H1 (cell line): ENCODE measurements at regions not wholly inside any gene's neighbourhood (a gene's known extent, or its start where the extent isn't known, plus 50 kb on each side); places are given as distances from the start of the nearest gene placed in this dataset.

Source experiments
- CTCF ChIA-PET: fragments of 300-600 bp; sonication (Branson Sonifier 250); formaldehyde crosslinking; loops from one replicate; lab custom pipeline; 2021; ENCODE audit not compliant: partially characterized antibody; lab: Charles Lee
- POLR2A ChIA-PET: fragments of 300-600 bp; sonication (Branson Sonifier 250); formaldehyde crosslinking; loops from one replicate; lab custom pipeline; 2021; ENCODE audit warnings: inconsistent platforms; ENCODE audit not compliant: partially characterized antibody; lab: Charles Lee
- DNase-seq, 2 experiments: peaks; one replicate each; pipeline versions ENCODE4 v3.0.0 to v3.0.0-alpha.2; 2010 to 2022; ENCODE audit warnings: low spot score in 2 of 2, low read depth in 1 of 2, mixed read lengths in 1 of 2
- FAIRE-seq: peaks from 2 replicates; lab custom pipeline; 2011; peaks lifted over from hg19 to GRCh38; lab: Jason Lieb, UNC
- H2AFZ ChIP-seq: 2 replicates; pipeline ENCODE4 v1.8.1; 2012; ENCODE audit warnings: low read length, inconsistent platforms
- H2AK5ac ChIP-seq: 2 replicates; pipeline ENCODE4 v1.6.1; 2013; ENCODE audit warnings: low read depth, low read length
- H2BK120ac ChIP-seq: replicated peaks from 2 replicates; pipeline ENCODE3; 2013; ENCODE audit warnings: low read depth, low read length, inconsistent platforms
- H2BK12ac ChIP-seq: 2 replicates; pipeline ENCODE4 v1.6.1; 2013; ENCODE audit warnings: low read depth, low read length
- H2BK15ac ChIP-seq: 2 replicates; pipeline ENCODE4 v1.6.1; 2013; ENCODE audit warnings: low read length
- H2BK20ac ChIP-seq: 2 replicates; pipeline ENCODE4 v1.6.1; 2013; ENCODE audit warnings: low read length
- H2BK5ac ChIP-seq: 2 replicates; pipeline ENCODE4 v1.6.1; 2013; ENCODE audit warnings: low read depth, low read length
- H3K14ac ChIP-seq: 2 replicates; pipeline ENCODE4 v1.6.1; 2013; ENCODE audit warnings: inconsistent platforms; ENCODE audit not compliant: insufficient read length
- H3K18ac ChIP-seq: 2 replicates; pipeline ENCODE4 v1.6.1; 2013; ENCODE audit warnings: low read length; ENCODE audit errors: extremely low read depth
- H3K23ac ChIP-seq: 2 replicates; pipeline ENCODE4 v1.6.1; 2013; ENCODE audit warnings: inconsistent platforms; ENCODE audit not compliant: insufficient read length
- H3K23me2 ChIP-seq: 2 replicates; pipeline ENCODE4 v1.6.1; 2013; ENCODE audit warnings: low read depth, low read length
- H3K27ac ChIP-seq: 2 replicates; pipeline ENCODE4 v1.6.1; 2011; ENCODE audit warnings: low read depth, low read length, inconsistent platforms
- H3K27me3 ChIP-seq, 4 experiments: replicated peaks in 1 of 4; 1 replicate in 1 of 4; 2 replicates in 3 of 4; pipeline versions ENCODE4 v1.6.1 to v1.8.1; 2011 to 2013; ENCODE audit warnings: low read length in 3 of 4, mild to moderate bottlenecking in 3 of 4, inconsistent platforms in 2 of 4, mixed read lengths in 2 of 4, moderate library complexity in 1 of 4; ENCODE audit not compliant: control insufficient read depth in 3 of 4, insufficient read depth in 3 of 4; ENCODE audit errors: extremely low read depth in 1 of 4
- H3K36me3 ChIP-seq, 4 experiments: 2 replicates each; pipeline versions ENCODE4 v1.6.1 to v1.8.1; 2011 to 2013; ENCODE audit warnings: mild to moderate bottlenecking in 4 of 4, low read length in 3 of 4, moderate library complexity in 2 of 4, control low read depth in 1 of 4, inconsistent platforms in 1 of 4; ENCODE audit not compliant: insufficient read depth in 4 of 4, control insufficient read depth in 2 of 4
- H3K4ac ChIP-seq: replicated peaks from 2 replicates; pipeline ENCODE3; 2013; ENCODE audit warnings: low read length, low read depth, mixed read lengths, inconsistent platforms; ENCODE audit not compliant: insufficient read length
- H3K4me1 ChIP-seq, 4 experiments: replicated peaks in 1 of 4; 1 replicate in 1 of 4; 2 replicates in 3 of 4; pipeline versions ENCODE4 v1.6.1 to v1.8.1; 2011 to 2013; ENCODE audit warnings: low read length in 3 of 4, inconsistent platforms in 2 of 4, mixed read lengths in 1 of 4; ENCODE audit not compliant: insufficient read depth in 4 of 4, control insufficient read depth in 3 of 4
- H3K4me2 ChIP-seq, 2 experiments: 2 replicates each; pipeline versions ENCODE4 v1.6.1 to v1.8.1; 2011 to 2013; ENCODE audit warnings: low read depth in 2 of 2, low read length in 2 of 2, control low read depth in 1 of 2, inconsistent platforms in 1 of 2, mild to moderate bottlenecking in 1 of 2; ENCODE audit not compliant: insufficient read depth in 1 of 2
- H3K4me3 ChIP-seq, 4 experiments: fragments of 200-600, 300-600 bp in 1 of 4; sonication (generic), shearing (Covaris generic), sonication (Bioruptor Twin) in 1 of 4; 2 replicates each; pipeline versions ENCODE4 v1.5.1 to v1.8.1; 2011 to 2016; ENCODE audit warnings: low read length in 4 of 4, low read depth in 3 of 4, control low read depth in 2 of 4, inconsistent platforms in 2 of 4, mild to moderate bottlenecking in 2 of 4, mixed read lengths in 1 of 4, moderate library complexity in 1 of 4; ENCODE audit not compliant: insufficient read depth in 2 of 4; ENCODE audit errors: extremely low read depth in 1 of 4
- H3K56ac ChIP-seq: replicated peaks from 2 replicates; pipeline ENCODE3; 2013; ENCODE audit warnings: low read depth, mild to moderate bottlenecking, mixed read lengths, low read length, inconsistent platforms; ENCODE audit not compliant: insufficient read length
- H3K79me1 ChIP-seq: 2 replicates; pipeline ENCODE4 v1.6.1; 2013; ENCODE audit warnings: low read depth, low read length, control low read depth
- H3K79me2 ChIP-seq, 2 experiments: 2 replicates each; pipeline versions ENCODE4 v1.6.1 to v1.8.1; 2012 to 2013; ENCODE audit warnings: low read length in 2 of 2, mild to moderate bottlenecking in 2 of 2, inconsistent platforms in 1 of 2; ENCODE audit not compliant: insufficient read depth in 2 of 2, control insufficient read depth in 1 of 2
- H3K9ac ChIP-seq, 4 experiments: replicated peaks in 1 of 4; 1 replicate in 1 of 4; 2 replicates in 3 of 4; pipeline versions ENCODE4 v1.6.1 to v1.8.1; 2011 to 2013; ENCODE audit warnings: low read depth in 3 of 4, low read length in 3 of 4, control low read depth in 2 of 4, mild to moderate bottlenecking in 2 of 4, moderate library complexity in 2 of 4, inconsistent platforms in 1 of 4; ENCODE audit errors: extremely low read depth in 1 of 4
- H3K9me3 ChIP-seq, 2 experiments: 2 replicates each; pipeline versions ENCODE4 v1.6.1 to v1.8.1; 2012 to 2013; ENCODE audit warnings: mild to moderate bottlenecking in 2 of 2, moderate library complexity in 2 of 2, control low read depth in 1 of 2, inconsistent platforms in 1 of 2, low read depth in 1 of 2, low read length in 1 of 2, mixed read lengths in 1 of 2; ENCODE audit not compliant: insufficient read depth in 2 of 2
- H4K20me1 ChIP-seq, 2 experiments: replicated peaks in 1 of 2; 2 replicates each; pipeline versions ENCODE3 to v1.8.1; 2011 to 2013; ENCODE audit warnings: inconsistent platforms in 2 of 2, low read length in 2 of 2, mild to moderate bottlenecking in 1 of 2; ENCODE audit not compliant: insufficient read depth in 2 of 2, control insufficient read depth in 1 of 2
- H4K5ac ChIP-seq: 2 replicates; pipeline ENCODE4 v1.6.1; 2013; ENCODE audit warnings: low read length, low read depth, mixed read lengths, inconsistent platforms; ENCODE audit not compliant: insufficient read length
- H4K8ac ChIP-seq: 2 replicates; pipeline ENCODE4 v1.8.0; 2013; ENCODE audit warnings: mild to moderate bottlenecking, moderate library complexity, low read length, inconsistent platforms; ENCODE audit not compliant: insufficient read depth; ENCODE audit errors: extremely low read depth
- H4K91ac ChIP-seq: replicated peaks from 2 replicates; pipeline ENCODE3; 2013; ENCODE audit warnings: low read length, mixed read lengths, inconsistent platforms; ENCODE audit not compliant: insufficient read length
- MAFK ChIP-seq: IDR thresholded peaks from 2 replicates; pipeline ENCODE4 v1.6.1; 2012; ENCODE audit warnings: low read depth, mild to moderate bottlenecking, improper control_type of control experiment, low read length
- NANOG ChIP-seq: IDR thresholded peaks from 2 replicates; pipeline ENCODE4 v1.6.1; 2011; ENCODE audit warnings: low read length, low read depth, mild to moderate bottlenecking, inconsistent platforms; ENCODE audit not compliant: insufficient read depth, poor library complexity, severe bottlenecking
- PHF8 ChIP-seq: fragments of 200-600 bp; sonication (generic); conservative IDR thresholded peaks from 2 replicates; pipeline ENCODE4 v1.7.1; 2012; ENCODE audit warnings: low read depth, mild to moderate bottlenecking, inconsistent platforms, low read length, moderate library complexity
- RFX5 ChIP-seq: IDR thresholded peaks from 2 replicates; pipeline ENCODE4 v1.6.1; 2011; ENCODE audit warnings: low read depth, low read length, improper control_type of control experiment, borderline replicate concordance
- RNF2 ChIP-seq: fragments of 200-900, 300-1000 bp; sonication (generic); IDR thresholded peaks from 2 replicates; pipeline ENCODE4 v1.7.1; 2016; ENCODE audit warnings: borderline replicate concordance, low read depth, mild to moderate bottlenecking, antibody characterized with exemption, low read length; ENCODE audit not compliant: poor library complexity, severe bottlenecking; ENCODE audit errors: missing control alignments
- SIX5 ChIP-seq: IDR thresholded peaks from 2 replicates; pipeline ENCODE4 v1.6.1; 2011; ENCODE audit warnings: mild to moderate bottlenecking, low read depth, low read length
- TCF12 ChIP-seq: IDR thresholded peaks from 2 replicates; pipeline ENCODE4 v1.6.1; 2011; ENCODE audit warnings: low read depth, mild to moderate bottlenecking, low read length
- TEAD4 ChIP-seq: IDR thresholded peaks from 2 replicates; pipeline ENCODE4 v1.6.1; 2012; ENCODE audit warnings: low read depth, low read length, inconsistent platforms, mixed read lengths
- WGBS, 2 experiments: shearing (Covaris generic) in 1 of 2; methylation state at CpG; one replicate each; pipeline versions ENCODE4 v1.1.6 to v1.1.7; 2013 to 2015; ENCODE audit warnings: low lambda C conversion rate in 2 of 2, mixed read lengths in 2 of 2, inconsistent platforms in 1 of 2, low coverage in 1 of 2, missing lambda C conversion rate in 1 of 2; ENCODE audit not compliant: insufficient replicate concordance in 2 of 2, insufficient coverage in 1 of 2, insufficient read length in 1 of 2; ENCODE audit errors: extremely low coverage in 1 of 2, missing lambda C conversion rate in 1 of 2; 5-methylcytosine and 5-hydroxymethylcytosine counted together

DNA sequence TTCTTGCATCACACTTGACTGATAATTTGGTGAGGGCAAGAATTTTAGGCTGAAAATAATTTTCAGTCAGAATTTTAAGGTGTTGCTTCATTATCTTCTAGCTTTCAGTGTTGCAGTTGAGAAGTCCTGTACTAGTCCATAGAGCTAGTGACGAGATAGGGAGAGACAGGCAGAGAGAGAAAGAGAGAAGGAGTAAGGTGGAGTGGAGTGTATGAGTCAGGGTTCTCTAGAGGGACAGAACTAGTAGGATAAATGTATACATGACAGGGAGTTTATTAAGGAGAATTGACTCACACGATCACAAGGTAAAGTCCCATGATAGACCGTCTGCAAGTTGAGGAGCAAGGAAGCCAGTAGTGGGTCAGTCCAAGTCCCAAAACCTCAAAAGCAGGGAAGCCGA is 127.2 kb downstream of the UTP18 start:
- Histone ChIP-seq H3K14ac (no peak overlapping the region), H3K36me3 (no peaks in the 10 kb centered on the region), H3K9ac (no peak overlapping the region), H2BK120ac (no peak overlapping the region), H4K91ac (no peak overlapping the region), H3K9me3 (no peaks in the 10 kb centered on the region), H3K79me1 (no peaks in the 10 kb centered on the region), H3K27ac (no peak overlapping the region), H3K4me1 (no peaks in the 10 kb centered on the region; a peak in 1 of 7 replicates), H4K20me1 (no peaks in the 10 kb centered on the region), H4K8ac (no peak overlapping the region), H2BK15ac (no peak overlapping the region), H3K79me2 (no peaks in the 10 kb centered on the region), H3K27me3 (no peaks in the 10 kb centered on the region), H3K18ac (no peak overlapping the region), H2AFZ (no peak overlapping the region), H3K4me3 (no peak overlapping the region), H3K23me2 (no peaks in the 10 kb centered on the region; the same call in 1 of the 2 replicates), H4K5ac (no peak overlapping the region), H2BK5ac (no peak overlapping the region), H3K56ac (no peak overlapping the region), H2BK12ac (no peak overlapping the region), H3K23ac (no peak overlapping the region), H2BK20ac (no peak overlapping the region), H3K4ac (no peak overlapping the region), H3K4me2 (no peak overlapping the region), H2AK5ac (no peak overlapping the region)
- no peak for DNase-seq
- POLR2A ChIA-PET, result no interaction called here
- no peak for TF ChIP-seq SIX5
- no peak for TF ChIP-seq NANOG
- TF ChIP-seq RNF2, result no peak
- no peak for TF ChIP-seq TEAD4
- no peak for TF ChIP-seq PHF8
- TF ChIP-seq MAFK, result no peak
- no peak for TF ChIP-seq RFX5
- no peak for TF ChIP-seq TCF12
- 87% methylated on average over 4 of the region's 4 CpGs; no CpG with 5 or more reads in 1 of the 2 experiments for WGBS, 2 experiments
- CTCF ChIA-PET, result interaction anchor here (1.5 kb wide), 1 partner anchor 148 kb away, joined by 3 read pairs; no protein-coding TSS in a partner anchor
- FAIRE-seq, result no peak
